ENCODE measurements at regions not wholly inside any gene's neighbourhood (a gene's known extent, or its start where the extent isn't known, plus 50 kb on each side); places are given as distances from the start of the nearest gene placed in this dataset.
"Not testable (repeated sequence)": the region's sequence is repeated elsewhere in the genome, so short reads cannot be mapped to it uniquely, and the experiment has no call there.

- TF ChIP-seq CTCF (IDR thresholded peaks at IDR 0.05) = no peak
- H3K27ac Mint-ChIP-seq = peak overlapping the region; percentile 57
- H3K4me3 Mint-ChIP-seq = no peak overlapping the region
- DNase-seq (peak in 1 of 14 experiments; percentile 20), ATAC-seq (ENCODE audit: poor library complexity) (no peak)
- ChIA-PET CTCF (no interaction called here), POLR2A (no interaction called here)
- peaks cover 59% of the 10 kb centered on the region for H3K36me3 Mint-ChIP-seq (ENCODE audit: low read depth)
- peaks cover 59% of the 10 kb centered on the region for H3K4me1 Mint-ChIP-seq (ENCODE audit: low read depth)
- no peaks in the 10 kb centered on the region for H3K27me3 ChIP-seq (ENCODE audit: control insufficient read depth in 1 of 2, insufficient read depth in 2 of 2, low read length in 2 of 2)
- no peak overlapping the region for H3K4me3 ChIP-seq (ENCODE audit: low read length)
- peaks cover 8% of the 10 kb centered on the region for H3K9me3 Mint-ChIP-seq
- no peaks in the 10 kb centered on the region for H3K36me3 ChIP-seq (ENCODE audit: insufficient read depth, low read length)
- no peak overlapping the region for H3K27ac ChIP-seq (ENCODE audit: low read depth in 1 of 2, low read length in 2 of 2)
- peaks cover 16% of the 10 kb centered on the region for H3K4me1 ChIP-seq (ENCODE audit: insufficient read depth, low read length)
- H3K27me3 Mint-ChIP-seq = no peaks in the 10 kb centered on the region
- intact Hi-C loops (cut with DNase I, micrococcal nuclease) = no loop called here
- peaks cover 4 to 10% of the 10 kb centered on the region in 2 experiments for H3K9me3 ChIP-seq (ENCODE audit: control insufficient read depth in 1 of 2, insufficient read depth in 1 of 2, low read length in 2 of 2)
Observed at GRCh38 chr6:144666781-144667180, 381.6 kb downstream of the UTRN start.

- H3K36me3 Mint-ChIP-seq (ENCODE audit: low read depth) = peaks cover 62% of the 10 kb centered on the region
- H3K4me3 Mint-ChIP-seq = no peak overlapping the region
- peaks cover 14% of the 10 kb centered on the region for H3K9me3 Mint-ChIP-seq
- Histone ChIP-seq H3K9me3 (ENCODE audit: control insufficient read depth in 1 of 2, insufficient read depth in 1 of 2, low read length in 2 of 2) (peaks cover 4 to 18% of the 10 kb centered on the region in 2 experiments), H3K4me1 (ENCODE audit: insufficient read depth, low read length) (peaks cover 16% of the 10 kb centered on the region), H3K4me3 (ENCODE audit: low read length) (no peak overlapping the region), H3K27ac (ENCODE audit: low read depth in 1 of 2, low read length in 2 of 2) (no peak overlapping the region), H3K36me3 (ENCODE audit: insufficient read depth, low read length) (no peaks in the 10 kb centered on the region), H3K27me3 (ENCODE audit: control insufficient read depth in 1 of 2, insufficient read depth in 2 of 2, low read length in 2 of 2) (no peaks in the 10 kb centered on the region)
- H3K4me1 Mint-ChIP-seq (ENCODE audit: low read depth) = peaks cover 59% of the 10 kb centered on the region
- CTCF ChIA-PET = no interaction called here
- POLR2A ChIA-PET = no interaction called here
- intact Hi-C loops (cut with DNase I, micrococcal nuclease) = no loop called here
- H3K27me3 Mint-ChIP-seq = no peaks in the 10 kb centered on the region
- ATAC-seq (ENCODE audit: poor library complexity) (no peak), DNase-seq (no peak)
- no peak overlapping the region for H3K27ac Mint-ChIP-seq
- no peak for TF ChIP-seq CTCF (IDR thresholded peaks at IDR 0.05)
Observed at GRCh38 chr6:144667532-144668503, 382.7 kb downstream of the UTRN start.

DNA sequence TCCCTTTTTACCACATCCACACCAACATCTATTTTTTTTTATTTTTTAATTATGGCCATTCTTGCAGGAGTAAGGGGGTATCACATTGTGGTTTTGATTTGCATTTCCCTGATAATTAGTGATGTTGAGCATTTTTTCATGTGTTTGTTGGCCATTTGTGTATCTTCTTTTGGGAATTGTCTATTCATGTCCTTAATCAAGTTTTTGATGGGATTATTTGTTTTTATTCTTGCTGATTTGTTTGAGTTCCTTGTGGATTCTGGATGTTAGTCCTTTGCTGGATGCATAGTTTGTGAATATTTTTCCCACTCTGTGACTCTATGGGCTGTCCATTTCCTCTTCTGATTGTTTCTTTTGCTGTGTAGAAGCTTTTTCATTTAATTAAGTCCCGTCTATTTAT is 385.1 kb downstream of the UTRN start:
- H3K27ac Mint-ChIP-seq; DNase-seq; ATAC-seq (ENCODE audit: poor library complexity); H3K27me3 Mint-ChIP-seq; H3K4me3 ChIP-seq (ENCODE audit: low read length); H3K27ac ChIP-seq (ENCODE audit: low read depth in 1 of 2, low read length in 2 of 2); intact Hi-C loops (cut with DNase I, micrococcal nuclease); H3K36me3 ChIP-seq (ENCODE audit: insufficient read depth, low read length); H3K4me3 Mint-ChIP-seq; POLR2A ChIA-PET; H3K27me3 ChIP-seq (ENCODE audit: control insufficient read depth in 1 of 2, insufficient read depth in 2 of 2, low read length in 2 of 2): not testable (repeated sequence)
- Histone ChIP-seq H3K9me3 (ENCODE audit: control insufficient read depth in 1 of 2, insufficient read depth in 1 of 2, low read length in 2 of 2) (peaks cover 8 to 29% of the 10 kb centered on the region in 2 experiments), H3K4me1 (ENCODE audit: insufficient read depth, low read length) (peaks cover 23% of the 10 kb centered on the region)
- Mint-ChIP-seq H3K4me1 (ENCODE audit: low read depth) (peaks cover 56% of the 10 kb centered on the region), H3K36me3 (ENCODE audit: low read depth) (peaks cover 82% of the 10 kb centered on the region), H3K9me3 (peaks cover 24% of the 10 kb centered on the region)
- CTCF ChIA-PET = interaction anchor here (1.6 kb wide), 1 partner anchor 12 kb away, joined by 3 read pairs; no protein-coding TSS in a partner anchor

Measured in CD4-positive, alpha-beta T cell (primary cell).